Psoas muscle (tissue), 7 donors: ENCODE measurements at regions not wholly inside any gene's neighbourhood (a gene's known extent, or its start where the extent isn't known, plus 50 kb on each side); places are given as distances from the start of the nearest gene placed in this dataset.
"Not testable (repeated sequence)": the region's sequence is repeated elsewhere in the genome, so short reads cannot be mapped to it uniquely, and the experiment has no call there.

Experiments
- ATAC-seq, 4 donors: fragments of 200-7000 bp; cut with Tn5 transposase; one replicate each; pipeline ENCODE4 v1.9.1; 2020; ENCODE audit warnings: moderate library complexity in 3 of 4, mild to moderate bottlenecking in 2 of 4
- DNase-seq, 2 donors: peaks; one replicate each; pipeline ENCODE4 v3.0.0-alpha.2; 2020
- H3K27ac ChIP-seq: fragments of 200-600 bp; one replicate; pipeline ENCODE4 v1.8.0; 2022
- H3K27me3 ChIP-seq, 3 donors: fragments of 200-600 bp in 1 of 3; one replicate each; pipeline versions ENCODE4 v1.6.1 to v1.8.0; 2013 to 2022; ENCODE audit warnings: low read length in 2 of 3, mild to moderate bottlenecking in 2 of 3, moderate library complexity in 1 of 3; ENCODE audit not compliant: insufficient read depth in 3 of 3
- H3K36me3 ChIP-seq, 2 donors: fragments of 200-600 bp in 1 of 2; one replicate each; pipeline versions ENCODE4 v1.6.1 to v1.8.0; 2013 to 2022; ENCODE audit warnings: low read depth in 1 of 2, mild to moderate bottlenecking in 1 of 2, moderate library complexity in 1 of 2; ENCODE audit not compliant: insufficient read depth in 1 of 2
- H3K4me1 ChIP-seq: fragments of 200-600 bp; one replicate; pipeline ENCODE4 v1.8.0; 2022
- H3K4me3 ChIP-seq: fragments of 200-600 bp; one replicate; pipeline ENCODE4 v1.8.0; 2022; ENCODE audit warnings: mild to moderate bottlenecking
- H3K9me3 ChIP-seq: fragments of 200-600 bp; one replicate; pipeline ENCODE4 v1.8.0; 2022
- CTCF ChIP-seq: fragments of 200-600 bp; IDR thresholded peaks from one replicate; pipeline ENCODE4 v1.8.0; 2022; ENCODE audit warnings: antibody characterized with exemption
- WGBS, 3 donors: extraction: QIAGEN DNeasy Blood & Tissue Kit; methylation state at CpG; one replicate each; pipeline versions ENCODE4 v1.1.6 to v1.1.7; 2013; 5-methylcytosine and 5-hydroxymethylcytosine counted together
- intact Hi-C, 2 donors: fragments of 100-400 bp; cut with DNase I; formaldehyde crosslinking; loops; one replicate each; pipeline versions ENCODE4 v1.11.0 to v1.14.2; 2022
- donor health status: healthy with polysubstance abuse.
- donor health status: DM: no; HTN: no; CAD: no; lungs with moderate emphysema.
- donor health status: Bipolar disorder and iron deficiency.
- donor health status: healthy.
- donor health status: DM: yes; HTN: yes; CAD: no.
- donor health status: DM: no; HTN: no; CAD: no.
- donor health status: DM: yes; HTN: yes; CAD: no.

GRCh38 chr18:70781860-70782453 lies 493.1 kb downstream of the SOCS6 start:
- Histone ChIP-seq H3K36me3 (no peaks in the 10 kb centered on the region), H3K27ac (no peak overlapping the region), H3K4me3 (no peak overlapping the region), H3K9me3 (no peaks in the 10 kb centered on the region), H3K27me3 (no peaks in the 10 kb centered on the region), H3K4me1 (no peaks in the 10 kb centered on the region)
- no peak for ATAC-seq
- 4 to 5% (median 4%) methylated on average over 8 of the region's 8 CpGs for WGBS, 3 donors
- peak; percentile 18 for TF ChIP-seq CTCF
- intact Hi-C loops: no loop called here
- no peak for DNase-seq

GRCh38 chr18:70766254-70766653 lies 477.4 kb downstream of the SOCS6 start:
- WGBS, 3 donors: 83 to 86% (median 84%) methylated on average over 3 of the region's 3 CpGs
- H3K4me1 ChIP-seq, H3K27ac ChIP-seq, intact Hi-C loops, H3K9me3 ChIP-seq, H3K27me3 ChIP-seq, ATAC-seq, DNase-seq, H3K4me3 ChIP-seq, H3K36me3 ChIP-seq: not testable (repeated sequence)

GRCh38 chr18:70762812-70763211 lies 474.0 kb downstream of the SOCS6 start:
- 58 to 61% (median 59%) methylated on average over 4 of the region's 4 CpGs for WGBS, 3 donors
- H3K4me1 ChIP-seq: no peaks in the 10 kb centered on the region
- TF ChIP-seq CTCF: no peak
- H3K9me3 ChIP-seq: peaks cover 3% of the 10 kb centered on the region
- no peaks in the 10 kb centered on the region for H3K36me3 ChIP-seq
- intact Hi-C loops: no loop called here
- no peak overlapping the region for H3K4me3 ChIP-seq
- no peaks in the 10 kb centered on the region for H3K27me3 ChIP-seq
- no peak for ATAC-seq
- DNase-seq: no peak
- no peak overlapping the region for H3K27ac ChIP-seq

- H3K36me3 ChIP-seq: no peaks in the 10 kb centered on the region
- intact Hi-C loops: no loop called here
- H3K9me3 ChIP-seq: no peaks in the 10 kb centered on the region
- DNase-seq: no peak
- TF ChIP-seq CTCF: no peak
- no peaks in the 10 kb centered on the region for H3K27me3 ChIP-seq
- H3K27ac ChIP-seq: no peak overlapping the region
- 92 to 94% (median 94%) methylated on average over 6 of the region's 6 CpGs for WGBS, 3 donors
- H3K4me1 ChIP-seq: no peaks in the 10 kb centered on the region
- ATAC-seq: no peak
- H3K4me3 ChIP-seq: no peak overlapping the region
Measured at GRCh38 chr18:70758780-70759179, 469.9 kb downstream of the SOCS6 start.

- no peaks in the 10 kb centered on the region for H3K36me3 ChIP-seq
- no peaks in the 10 kb centered on the region for H3K4me1 ChIP-seq
- DNase-seq (no peak), ATAC-seq (no peak)
- WGBS, 3 donors: 41 to 83% (median 83%) methylated on average over 1 of the region's 1 CpG
- H3K27ac ChIP-seq: no peak overlapping the region
- intact Hi-C loops: no loop called here
- H3K9me3 ChIP-seq: no peaks in the 10 kb centered on the region
- no peaks in the 10 kb centered on the region for H3K27me3 ChIP-seq
- no peak for TF ChIP-seq CTCF
- no peak overlapping the region for H3K4me3 ChIP-seq
Measured at GRCh38 chr18:70754486-70754885, 465.6 kb downstream of the SOCS6 start.
